Stimulated activated CD8-positive, alpha-beta memory T cell treated with anti-CD3 and anti-CD28 coated beads, Interleukin-4, amount 100 ng/mL, for 1 hour (primary cell): ENCODE measurements at regions not wholly inside any gene's neighbourhood (a gene's known extent, or its start where the extent isn't known, plus 50 kb on each side); places are given as distances from the start of the nearest gene placed in this dataset.
"Not testable (repeated sequence)": the region's sequence is repeated elsewhere in the genome, so short reads cannot be mapped to it uniquely, and the experiment has no call there.

Experiments
- DNase-seq, 2 donors: peaks; one replicate each; pipeline ENCODE4 v3.0.0-alpha.2; 2020; ENCODE audit warnings: low read depth in 2 of 2, low spot score in 1 of 2

- no peak for DNase-seq
Observed at GRCh38 chr13:85610024-85610423, 189.2 kb downstream of the SLITRK6 start.

GRCh38 chr13:85608255-85608829, 190.9 kb downstream of the SLITRK6 start:
- no peak for DNase-seq

GRCh38 chr13:85603735-85604134, 195.5 kb downstream of the SLITRK6 start:
- no peak for DNase-seq

- no peak for DNase-seq
Observed at GRCh38 chr13:85601526-85601925, 197.7 kb downstream of the SLITRK6 start.

GRCh38 chr13:85597790-85598500, 201.3 kb downstream of the SLITRK6 start:
- DNase-seq, result no peak

GRCh38 chr13:85592211-85592610, 207.0 kb downstream of the SLITRK6 start:
- DNase-seq, result no peak

GRCh38 chr13:85590231-85590931, 208.8 kb downstream of the SLITRK6 start:
- no peak for DNase-seq

- DNase-seq, result no peak
Observed at GRCh38 chr13:85589021-85589420, 210.2 kb downstream of the SLITRK6 start.

- DNase-seq, result no peak
Observed at GRCh38 chr13:85588359-85588758, 210.9 kb downstream of the SLITRK6 start.

- DNase-seq, result no peak
Observed at GRCh38 chr13:85586856-85587255, 212.4 kb downstream of the SLITRK6 start.

GRCh38 chr13:85586422-85586831, 212.8 kb downstream of the SLITRK6 start:
- no peak for DNase-seq

GRCh38 chr13:85582890-85583289, 216.3 kb downstream of the SLITRK6 start:
- DNase-seq, result no peak

- DNase-seq, result no peak
Observed at GRCh38 chr13:85575110-85575509, 224.1 kb downstream of the SLITRK6 start.

- no peak for DNase-seq
Observed at GRCh38 chr13:85567909-85568308, 231.3 kb downstream of the SLITRK6 start.

- DNase-seq, result no peak
Observed at GRCh38 chr13:85565652-85566051, 233.6 kb downstream of the SLITRK6 start.

GRCh38 chr13:85564598-85564997, 234.6 kb downstream of the SLITRK6 start:
- no peak for DNase-seq

- DNase-seq, result no peak
Observed at GRCh38 chr13:85562282-85562681, 236.9 kb downstream of the SLITRK6 start.

- DNase-seq, result no peak
Observed at GRCh38 chr13:85557691-85558467, 241.3 kb downstream of the SLITRK6 start.

- DNase-seq, result no peak
Observed at GRCh38 chr13:85551012-85551411, 248.2 kb downstream of the SLITRK6 start.

GRCh38 chr13:85549819-85550218, 249.4 kb downstream of the SLITRK6 start:
- DNase-seq, result no peak

- DNase-seq, result not testable (repeated sequence)
Observed at GRCh38 chr13:85548845-85549244, 250.4 kb downstream of the SLITRK6 start.

- no peak for DNase-seq
Observed at GRCh38 chr13:85545771-85546170, 253.4 kb downstream of the SLITRK6 start.
